Tibial nerve (tissue), 3 donors: ENCODE measurements at regions not wholly inside any gene's neighbourhood (a gene's known extent, or its start where the extent isn't known, plus 50 kb on each side); places are given as distances from the start of the nearest gene placed in this dataset.

Experiments
- POLR2A ChIP-seq, 2 donors: fragments of 450-650 bp; IDR thresholded peaks; one replicate each; pipeline ENCODE4 v1.6.1; 2017; ENCODE audit warnings: antibody characterized with exemption in 2 of 2, mild to moderate bottlenecking in 2 of 2, moderate library complexity in 2 of 2
- TF ChIP-seq, protein P1 (sequence below), 5 experiments: fragments of 200-600 bp in 3 of 5; fragments of 450-650 bp in 2 of 5; sonication (generic) in 3 of 5; IDR thresholded peaks; one replicate each; pipeline ENCODE4 v1.5.1; 2016 to 2019; ENCODE audit warnings: antibody characterized with exemption in 5 of 5, mild to moderate bottlenecking in 3 of 5, moderate library complexity in 2 of 5

GRCh38 chr9:119611565-119611964, 242.3 kb upstream of the BRINP1 start:
- TF ChIP-seq, protein P1, sequence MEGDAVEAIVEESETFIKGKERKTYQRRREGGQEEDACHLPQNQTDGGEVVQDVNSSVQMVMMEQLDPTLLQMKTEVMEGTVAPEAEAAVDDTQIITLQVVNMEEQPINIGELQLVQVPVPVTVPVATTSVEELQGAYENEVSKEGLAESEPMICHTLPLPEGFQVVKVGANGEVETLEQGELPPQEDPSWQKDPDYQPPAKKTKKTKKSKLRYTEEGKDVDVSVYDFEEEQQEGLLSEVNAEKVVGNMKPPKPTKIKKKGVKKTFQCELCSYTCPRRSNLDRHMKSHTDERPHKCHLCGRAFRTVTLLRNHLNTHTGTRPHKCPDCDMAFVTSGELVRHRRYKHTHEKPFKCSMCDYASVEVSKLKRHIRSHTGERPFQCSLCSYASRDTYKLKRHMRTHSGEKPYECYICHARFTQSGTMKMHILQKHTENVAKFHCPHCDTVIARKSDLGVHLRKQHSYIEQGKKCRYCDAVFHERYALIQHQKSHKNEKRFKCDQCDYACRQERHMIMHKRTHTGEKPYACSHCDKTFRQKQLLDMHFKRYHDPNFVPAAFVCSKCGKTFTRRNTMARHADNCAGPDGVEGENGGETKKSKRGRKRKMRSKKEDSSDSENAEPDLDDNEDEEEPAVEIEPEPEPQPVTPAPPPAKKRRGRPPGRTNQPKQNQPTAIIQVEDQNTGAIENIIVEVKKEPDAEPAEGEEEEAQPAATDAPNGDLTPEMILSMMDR (IDR thresholded peaks at IDR 0.05): no peak
- no peak for TF ChIP-seq POLR2A (IDR thresholded peaks at IDR 0.05)
